Endodermal cell (in vitro differentiated cells): ENCODE measurements at regions not wholly inside any gene's neighbourhood (a gene's known extent, or its start where the extent isn't known, plus 50 kb on each side); places are given as distances from the start of the nearest gene placed in this dataset.

Experiments used
- DNase-seq: peaks from one replicate; pipeline ENCODE4 v3.0.0-alpha.2; 2017
- H3K27ac ChIP-seq: 2 replicates; pipeline ENCODE4 v1.5.1; 2013; ENCODE audit warnings: mild to moderate bottlenecking, low read depth, low read length, moderate library complexity
- H3K27me3 ChIP-seq: 2 replicates; pipeline ENCODE4 v1.6.1; 2013; ENCODE audit warnings: mild to moderate bottlenecking, low read length, moderate library complexity; ENCODE audit not compliant: insufficient read depth, control insufficient read depth, poor library complexity, severe bottlenecking
- H3K36me3 ChIP-seq: 2 replicates; pipeline ENCODE4 v1.7.0; 2013; ENCODE audit warnings: mild to moderate bottlenecking, low read length, moderate library complexity; ENCODE audit not compliant: control insufficient read depth, insufficient read depth
- H3K4me1 ChIP-seq: one replicate; pipeline ENCODE4 v1.7.0; 2013; ENCODE audit warnings: low read length; ENCODE audit not compliant: control insufficient read depth, insufficient read depth
- H3K4me3 ChIP-seq: 2 replicates; pipeline ENCODE4 v1.5.1; 2013; ENCODE audit warnings: mild to moderate bottlenecking, low read length, moderate library complexity
- H3K9ac ChIP-seq: 2 replicates; pipeline ENCODE4 v1.6.1; 2013; ENCODE audit warnings: mild to moderate bottlenecking, low read length, moderate library complexity; ENCODE audit not compliant: poor library complexity, severe bottlenecking; ENCODE audit errors: extremely low read depth
- H3K9me3 ChIP-seq: 2 replicates; pipeline ENCODE4 v1.6.1; 2013; ENCODE audit warnings: mild to moderate bottlenecking, low read length, moderate library complexity; ENCODE audit not compliant: control insufficient read depth
- H3K27ac Mint-ChIP-seq: 2 replicates; pipeline ENCODE4 v1.8.0; 2020; ENCODE audit warnings: mixed read lengths
- H3K27me3 Mint-ChIP-seq: 2 replicates; pipeline ENCODE4 v1.8.0; 2021; ENCODE audit warnings: mild to moderate bottlenecking, mixed read lengths; ENCODE audit not compliant: insufficient read depth
- H3K36me3 Mint-ChIP-seq: 2 replicates; pipeline ENCODE4 v1.8.0; 2020; ENCODE audit warnings: low read depth, mixed read lengths
- H3K4me1 Mint-ChIP-seq: 2 replicates; pipeline ENCODE4 v1.8.0; 2020; ENCODE audit warnings: mixed read lengths
- H3K4me3 Mint-ChIP-seq: 2 replicates; pipeline ENCODE4 v1.8.0; 2020; ENCODE audit warnings: mild to moderate bottlenecking, moderate library complexity, mixed read lengths
- H3K9me3 Mint-ChIP-seq: 2 replicates; pipeline ENCODE4 v1.8.0; 2020; ENCODE audit warnings: mild to moderate bottlenecking, mixed read lengths
- CTCF ChIP-seq: fragments of 200-600 bp; sonication (generic); conservative IDR thresholded peaks from 2 replicates; pipeline ENCODE4 v1.5.0; 2021; ENCODE audit warnings: antibody characterized with exemption, mild to moderate bottlenecking
- WGBS, 2 experiments: methylation state at CpG; one replicate each; pipeline versions ENCODE4 v1.1.5 to v1.1.7; 2013; ENCODE audit warnings: missing lambda C conversion rate in 2 of 2, mixed read lengths in 1 of 2; ENCODE audit not compliant: insufficient coverage in 1 of 2, insufficient read length in 1 of 2; 5-methylcytosine and 5-hydroxymethylcytosine counted together

- H3K36me3 Mint-ChIP-seq = no peaks in the 10 kb centered on the region
- no peak overlapping the region for H3K9ac ChIP-seq
- no peak for DNase-seq
- no peaks in the 10 kb centered on the region for H3K4me1 Mint-ChIP-seq
- H3K9me3 ChIP-seq = no peaks in the 10 kb centered on the region
- H3K4me1 ChIP-seq = no peaks in the 10 kb centered on the region
- H3K27me3 Mint-ChIP-seq = no peaks in the 10 kb centered on the region
- WGBS, 2 experiments = 93% methylated on average over 1 of the region's 1 CpG; no CpG with 5 or more reads in 1 of the 2 experiments
- H3K4me3 ChIP-seq = no peak overlapping the region
- no peak overlapping the region for H3K27ac ChIP-seq
- no peak for TF ChIP-seq CTCF
- peaks cover 5% of the 10 kb centered on the region for H3K9me3 Mint-ChIP-seq
- no peak overlapping the region for H3K4me3 Mint-ChIP-seq
- H3K27me3 ChIP-seq = no peaks in the 10 kb centered on the region
- no peak overlapping the region for H3K27ac Mint-ChIP-seq
- H3K36me3 ChIP-seq = no peaks in the 10 kb centered on the region
Observed at GRCh38 chr9:11902610-11903009, 790.6 kb upstream of the TYRP1 start.

DNA sequence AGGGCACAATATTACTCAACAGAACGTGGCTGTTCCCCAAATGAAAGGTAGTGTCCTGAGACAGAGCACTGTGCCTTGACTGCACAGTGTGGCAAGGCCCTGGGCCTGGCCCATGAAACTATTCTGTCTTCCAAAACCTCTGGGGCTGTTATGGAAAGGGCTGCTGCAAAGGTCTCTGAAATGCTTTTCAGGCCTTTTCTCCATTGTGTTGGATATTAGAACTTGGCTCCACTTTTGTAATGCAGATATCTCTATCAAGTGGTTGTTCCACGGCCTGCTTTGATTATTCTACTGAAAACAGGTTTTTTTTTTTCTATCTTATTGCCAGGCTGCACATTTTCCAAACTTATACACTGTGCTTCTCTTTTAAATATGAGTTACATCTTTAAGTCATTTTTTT, 777.5 kb upstream of the TYRP1 start:
- Mint-ChIP-seq H3K27ac (no peak overlapping the region), H3K4me3 (no peak overlapping the region), H3K27me3 (no peaks in the 10 kb centered on the region), H3K36me3 (no peaks in the 10 kb centered on the region), H3K4me1 (no peaks in the 10 kb centered on the region), H3K9me3 (peaks cover 12% of the 10 kb centered on the region)
- Histone ChIP-seq H3K4me1 (no peaks in the 10 kb centered on the region), H3K9me3 (no peaks in the 10 kb centered on the region), H3K36me3 (no peaks in the 10 kb centered on the region), H3K27me3 (no peaks in the 10 kb centered on the region), H3K27ac (no peak overlapping the region), H3K9ac (no peak overlapping the region), H3K4me3 (no peak overlapping the region)
- no peak for TF ChIP-seq CTCF
- no peak for DNase-seq
- 47 to 83% methylated on average over 1 to 2 of the region's 2 CpGs for WGBS, 2 experiments

GRCh38 chr9:11928871-11929321, 764.3 kb upstream of the TYRP1 start:
- Mint-ChIP-seq H3K4me1 (no peaks in the 10 kb centered on the region), H3K27me3 (no peaks in the 10 kb centered on the region), H3K27ac (no peak overlapping the region), H3K4me3 (no peak overlapping the region), H3K36me3 (peaks cover 3% of the 10 kb centered on the region), H3K9me3 (peaks cover 8% of the 10 kb centered on the region)
- H3K4me3 ChIP-seq = no peak overlapping the region
- no peak overlapping the region for H3K9ac ChIP-seq
- no peaks in the 10 kb centered on the region for H3K4me1 ChIP-seq
- no peaks in the 10 kb centered on the region for H3K36me3 ChIP-seq
- no peak for DNase-seq
- H3K9me3 ChIP-seq = no peaks in the 10 kb centered on the region
- no peak for TF ChIP-seq CTCF
- H3K27me3 ChIP-seq = no peaks in the 10 kb centered on the region
- WGBS, 2 experiments = 84 to 88% methylated on average over 8 to 17 of the region's 17 CpGs
- H3K27ac ChIP-seq = no peak overlapping the region
